ENCODE measurements at regions not wholly inside any gene's neighbourhood (a gene's known extent, or its start where the extent isn't known, plus 50 kb on each side); places are given as distances from the start of the nearest gene placed in this dataset.

DNA sequence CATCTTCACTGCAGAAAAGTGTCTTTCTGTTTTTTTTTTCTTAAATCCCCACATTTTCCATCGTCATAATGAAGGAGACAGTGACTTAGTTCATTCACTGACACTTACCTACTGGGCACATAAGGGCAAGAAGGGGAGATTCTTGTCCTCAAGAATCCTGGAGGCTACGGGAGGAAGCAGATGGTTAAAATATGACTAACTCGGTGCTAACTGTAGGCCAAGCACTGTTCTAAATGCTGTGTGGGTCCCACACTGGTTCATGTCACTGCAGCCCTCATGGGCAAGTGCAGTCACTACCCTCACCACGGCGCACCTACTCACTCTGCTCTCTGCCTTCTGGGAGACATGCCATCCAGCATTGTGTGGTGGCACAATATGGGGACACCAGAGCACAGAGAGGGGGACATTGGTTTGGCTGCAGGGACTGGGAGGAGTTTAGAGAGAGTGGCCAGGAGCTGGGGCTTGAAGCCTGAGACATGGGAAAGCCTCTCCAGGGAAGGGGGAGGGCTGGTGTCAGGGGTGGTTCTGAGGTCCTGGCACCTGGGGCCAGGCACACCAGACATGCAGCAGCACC is 305.2 kb downstream of the MYCN start:
- TF ChIP-seq CTCF (IDR thresholded peaks at IDR 0.05): no peak
- no peak for TF ChIP-seq POLR2AphosphoS5 (IDR thresholded peaks at IDR 0.05)

Measured in gastroesophageal sphincter (tissue), 3 donors.